EH (cell line): ENCODE measurements at regions not wholly inside any gene's neighbourhood (a gene's known extent, or its start where the extent isn't known, plus 50 kb on each side); places are given as distances from the start of the nearest gene placed in this dataset.

Experiments
- DNase-seq: peaks from one replicate; pipeline ENCODE4 v3.0.0-alpha.2; 2015; ENCODE audit warnings: low read depth

GRCh38 chr1:10897321-10897980 is 101.0 kb upstream of the CASZ1 start:
- no peak for DNase-seq

GRCh38 chr1:10897981-10898728 is 101.7 kb upstream of the CASZ1 start:
- no peak for DNase-seq

- no peak for DNase-seq
Measured at GRCh38 chr1:10898921-10899320, 102.5 kb upstream of the CASZ1 start.

- DNase-seq = no peak
Measured at GRCh38 chr1:10899490-10900250, 103.2 kb upstream of the CASZ1 start.

GRCh38 chr1:10900251-10900651 is 103.8 kb upstream of the CASZ1 start:
- no peak for DNase-seq

- no peak for DNase-seq
Measured at GRCh38 chr1:10900691-10901090, 104.2 kb upstream of the CASZ1 start.

GRCh38 chr1:10901091-10901890 is 104.8 kb upstream of the CASZ1 start:
- no peak for DNase-seq

GRCh38 chr1:10901891-10902805 is 105.7 kb upstream of the CASZ1 start:
- no peak for DNase-seq

GRCh38 chr1:10903421-10903820 is 107.0 kb upstream of the CASZ1 start:
- DNase-seq = no peak

GRCh38 chr1:10903821-10904220 is 107.4 kb upstream of the CASZ1 start:
- no peak for DNase-seq

GRCh38 chr1:10904396-10905358 is 107.8 kb upstream of the TARDBP start:
- DNase-seq = no peak

GRCh38 chr1:10905841-10906655 is 106.4 kb upstream of the TARDBP start:
- DNase-seq = no peak

GRCh38 chr1:10906866-10907519 is 105.5 kb upstream of the TARDBP start:
- DNase-seq = no peak

- DNase-seq = no peak
Measured at GRCh38 chr1:10908266-10908665, 104.2 kb upstream of the TARDBP start.

GRCh38 chr1:10909697-10910680 is 102.5 kb upstream of the TARDBP start:
- peak; percentile 27 for DNase-seq

- no peak for DNase-seq
Measured at GRCh38 chr1:10910681-10911489, 101.6 kb upstream of the TARDBP start.
